Stimulated activated CD8-positive, alpha-beta memory T cell treated with anti-CD3 and anti-CD28 coated beads, Interleukin-12 subunit alpha, Interleukin-12 subunit beta, amount 100 ng/mL, for 1 hour (primary cell): ENCODE measurements at regions not wholly inside any gene's neighbourhood (a gene's known extent, or its start where the extent isn't known, plus 50 kb on each side); places are given as distances from the start of the nearest gene placed in this dataset.

Experiments used
- DNase-seq: peaks from one replicate; pipeline ENCODE4 v3.0.0-alpha.2; 2020; ENCODE audit warnings: low read depth

DNA sequence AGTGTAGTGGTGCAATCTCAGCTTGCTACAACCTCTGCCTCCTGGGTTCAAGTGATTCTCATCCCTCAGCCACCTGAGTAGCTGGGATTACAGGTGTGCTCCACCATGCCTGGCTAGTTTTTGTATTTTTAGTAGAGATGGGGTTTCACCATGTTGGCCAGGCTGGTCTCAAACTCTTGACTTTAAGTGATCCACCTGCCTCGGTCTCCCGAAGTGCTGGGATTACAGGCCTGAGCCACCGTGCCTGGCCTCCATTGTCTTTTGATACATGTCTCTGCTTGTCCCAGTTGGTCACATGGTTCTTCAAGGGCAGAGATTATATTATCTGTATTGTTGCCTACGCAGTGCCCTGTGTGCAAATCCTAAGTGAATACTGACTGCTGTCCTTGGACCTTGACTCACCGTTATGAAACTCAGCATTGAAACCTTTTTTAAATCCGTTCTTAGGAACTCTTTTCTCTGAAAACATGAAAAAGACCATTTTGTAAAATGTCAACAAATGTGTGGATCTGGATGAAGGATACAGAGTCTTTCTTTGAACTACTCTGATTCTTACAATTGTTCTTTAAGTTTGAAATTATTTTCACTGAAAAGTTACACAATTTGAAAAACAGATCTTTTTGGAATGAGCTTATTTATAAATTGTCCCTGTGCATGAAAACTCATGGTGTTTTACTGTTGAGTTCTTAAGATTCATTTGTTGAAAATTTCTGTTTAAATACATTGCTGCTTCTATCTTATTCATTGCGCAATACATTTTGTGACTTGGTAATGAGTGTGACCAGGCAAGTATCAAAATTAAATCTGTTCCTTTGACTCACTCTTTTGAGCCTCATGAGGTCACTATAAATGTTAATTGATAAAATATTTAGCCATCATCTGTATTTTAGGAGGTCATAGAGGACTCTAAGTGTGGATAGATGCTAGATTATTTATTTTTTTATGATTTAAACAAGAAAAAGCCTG, 293.5 kb downstream of the UTRN start:
- DNase-seq = no peak

DNA sequence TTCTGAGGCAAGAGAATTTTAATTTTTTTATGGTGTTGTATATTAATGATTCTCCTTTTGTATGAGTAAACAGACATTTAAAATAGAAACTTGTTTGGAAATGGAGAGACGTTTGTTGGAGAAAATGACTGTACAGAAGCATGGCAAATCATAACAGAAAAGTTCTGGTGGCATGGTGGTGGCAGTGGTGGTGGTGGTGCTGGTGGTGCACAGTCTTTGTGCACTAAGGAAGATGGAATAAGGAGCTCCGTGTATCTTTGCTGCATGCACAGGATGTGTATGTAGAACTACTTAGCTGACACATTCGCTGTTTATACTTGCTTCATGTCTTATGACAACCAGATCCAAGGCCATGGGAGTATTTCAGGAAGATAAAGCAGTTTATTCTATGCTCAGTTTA, 294.9 kb downstream of the UTRN start:
- no peak for DNase-seq

DNA sequence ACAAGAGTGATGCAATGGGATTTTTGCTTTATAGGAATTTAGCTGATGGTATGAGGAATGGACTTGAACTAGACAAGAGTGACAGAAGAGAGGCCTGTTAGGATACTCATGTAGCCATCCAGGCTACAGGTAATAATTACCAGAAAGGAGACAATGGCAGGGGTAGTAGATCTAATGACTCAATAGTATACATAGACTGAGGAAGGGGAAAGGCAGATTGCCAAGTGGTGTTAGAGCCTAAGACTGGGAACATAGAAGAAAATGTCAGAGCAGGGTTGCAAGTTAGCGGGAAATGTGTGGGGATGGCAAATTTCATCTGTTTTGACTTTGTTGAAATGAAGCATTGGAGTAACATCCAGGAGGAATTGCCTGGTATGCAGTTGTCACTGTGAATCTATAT, 295.6 kb downstream of the UTRN start:
- DNase-seq = no peak

DNA sequence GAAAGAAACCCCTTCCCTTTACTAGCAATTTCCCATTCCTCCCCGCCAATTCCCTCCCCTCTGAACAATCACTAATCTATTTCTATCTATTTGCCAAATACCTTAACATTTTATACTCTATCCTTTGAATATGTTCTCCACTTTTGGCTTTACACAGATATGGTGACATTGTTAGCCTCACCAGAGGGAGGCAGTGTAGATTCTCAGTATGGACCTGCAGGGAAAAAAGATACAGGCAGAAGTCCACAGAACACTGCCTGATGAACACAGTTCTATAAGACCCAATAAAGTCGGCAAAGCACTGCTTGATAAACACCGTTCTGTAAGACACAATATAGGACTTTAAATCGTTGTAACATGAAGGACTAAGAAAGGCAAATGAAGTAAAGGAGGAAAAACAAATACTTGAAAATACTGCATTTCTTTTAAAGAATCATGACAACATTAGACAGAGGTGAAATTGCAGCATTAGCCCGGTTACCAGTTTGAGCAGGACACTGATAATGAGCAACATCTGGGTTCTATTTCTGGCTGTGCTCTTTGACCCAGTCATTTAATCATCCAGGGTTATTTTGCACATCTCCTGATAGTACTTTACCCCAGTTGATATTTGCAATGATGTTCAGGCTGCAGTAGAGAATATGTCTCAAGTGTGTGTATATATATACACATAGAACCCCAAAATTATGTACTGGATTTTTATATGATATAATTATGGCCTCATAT, 296.8 kb downstream of the UTRN start:
- DNase-seq = no peak

DNA sequence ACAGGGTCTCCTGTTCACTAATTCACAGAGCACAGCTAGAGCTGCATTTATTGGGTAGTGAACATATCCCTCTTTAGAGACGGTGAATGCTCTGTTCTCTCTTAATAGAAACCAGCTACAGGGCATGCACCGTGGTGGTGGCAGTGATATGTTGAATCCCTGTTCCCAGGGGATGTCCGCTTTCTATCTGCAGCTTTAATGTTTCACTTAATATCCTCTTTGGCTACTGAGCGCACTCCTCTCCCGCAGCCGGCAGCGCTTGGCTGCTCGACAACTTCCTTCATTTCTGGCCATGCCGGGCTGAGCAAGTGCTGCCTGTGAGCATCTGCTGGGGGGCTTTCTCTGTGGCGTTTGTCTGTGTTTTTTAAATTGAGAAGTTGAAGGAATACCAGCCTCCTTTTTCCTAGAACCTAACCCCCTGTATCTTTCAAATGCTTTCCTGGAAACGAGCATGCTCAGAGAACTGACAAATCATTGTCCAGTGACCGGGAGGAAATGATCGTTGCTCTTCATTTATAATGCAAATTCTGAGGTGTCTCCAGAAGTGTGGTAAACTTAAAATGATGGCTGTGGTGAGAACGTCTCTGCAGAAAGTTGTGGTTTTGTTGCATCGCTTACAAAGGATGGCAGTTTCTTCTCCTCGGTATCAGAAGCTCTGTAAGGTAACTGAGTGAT, 297.9 kb downstream of the UTRN start:
- DNase-seq = peak; percentile 8

DNA sequence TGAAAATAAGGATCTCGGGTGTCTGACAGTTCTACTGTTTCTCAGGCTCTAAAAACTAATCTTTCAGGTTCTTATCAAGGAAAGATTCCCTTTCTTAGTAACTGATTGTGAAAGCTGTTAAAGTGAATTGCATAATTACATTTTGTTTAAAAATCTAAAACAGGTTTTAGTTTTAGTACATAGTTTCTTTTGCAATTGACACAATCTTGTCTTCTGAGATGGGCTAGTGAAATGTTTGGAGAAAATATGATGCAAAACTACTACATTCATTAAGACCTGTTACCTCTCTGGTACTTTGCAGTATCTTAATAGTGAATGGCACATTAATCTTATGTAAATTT, 298.4 kb downstream of the UTRN start:
- DNase-seq = no peak

DNA sequence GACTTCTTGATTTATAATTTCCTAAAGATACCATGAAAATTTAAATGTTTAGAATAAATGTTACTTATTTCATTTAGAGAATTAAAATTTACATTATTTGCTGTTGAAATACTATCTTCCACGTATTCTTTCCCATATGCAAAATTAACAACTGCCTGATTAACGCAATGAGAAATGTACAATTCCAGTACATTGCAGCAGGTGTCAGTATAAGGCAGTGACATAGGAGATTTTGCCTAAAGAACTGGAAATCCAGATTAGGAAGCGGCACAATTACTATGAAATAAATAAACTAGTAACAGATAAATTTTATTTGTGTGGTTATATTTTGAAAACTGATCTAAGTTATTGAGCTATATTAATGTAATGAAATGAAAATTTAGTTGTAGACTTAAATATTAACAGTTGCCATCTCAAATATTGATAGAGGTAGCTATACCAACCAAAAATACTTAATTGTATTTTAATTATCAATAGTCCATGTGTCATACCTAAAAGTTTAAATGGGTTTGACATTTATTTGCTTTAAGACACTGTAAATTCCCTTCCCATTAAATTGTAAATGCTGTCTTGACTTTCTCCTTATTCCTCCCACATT, 300.2 kb downstream of the UTRN start:
- no peak for DNase-seq

DNA sequence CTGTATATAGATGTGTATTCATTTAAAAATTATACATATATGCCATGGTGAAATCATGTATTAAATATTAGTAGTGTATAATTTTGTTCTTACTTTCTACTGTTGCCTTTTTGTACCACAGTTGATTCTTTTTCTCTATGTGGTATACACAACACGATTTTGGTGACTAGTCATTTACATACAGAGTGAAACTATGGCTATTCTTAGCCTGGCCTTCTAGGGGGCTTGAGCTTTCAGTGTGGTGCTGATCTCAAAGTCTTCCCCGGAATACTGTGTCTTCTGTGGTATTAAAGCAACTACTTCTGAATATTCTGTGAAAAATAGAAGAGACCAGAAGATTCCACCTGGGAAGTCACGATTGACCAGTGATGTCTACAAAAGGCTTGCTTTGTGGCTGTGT, 301.9 kb downstream of the UTRN start:
- DNase-seq = no peak

DNA sequence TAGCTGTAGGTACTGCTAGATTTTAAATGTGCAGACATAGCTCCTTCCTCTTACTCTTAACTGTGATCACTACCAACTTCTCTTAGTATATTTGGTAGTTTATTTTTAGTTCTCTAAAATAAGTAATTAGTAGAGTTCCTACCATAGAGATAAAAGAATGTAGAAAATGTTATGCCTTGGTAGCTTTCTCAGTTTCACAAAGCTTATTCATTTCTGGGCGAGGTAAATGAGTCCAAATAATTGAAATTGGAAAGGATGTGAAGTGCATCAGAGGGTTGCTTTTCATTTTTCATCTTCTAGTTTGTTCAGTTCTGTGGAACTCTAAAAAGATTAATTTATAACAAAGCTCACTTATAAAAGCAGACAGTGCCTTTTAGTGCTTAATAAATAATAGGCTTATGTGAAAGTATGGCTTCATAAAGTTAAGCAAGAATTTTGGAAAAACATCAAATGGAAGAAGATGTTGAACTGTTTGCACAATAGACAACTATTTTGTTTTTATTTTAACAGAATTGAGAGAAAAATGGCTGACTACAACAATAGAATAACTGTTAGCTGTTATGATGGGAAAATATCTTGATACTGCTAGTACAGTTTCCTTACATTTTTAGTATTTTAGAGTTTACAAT, 303.7 kb downstream of the UTRN start:
- DNase-seq = no peak

DNA sequence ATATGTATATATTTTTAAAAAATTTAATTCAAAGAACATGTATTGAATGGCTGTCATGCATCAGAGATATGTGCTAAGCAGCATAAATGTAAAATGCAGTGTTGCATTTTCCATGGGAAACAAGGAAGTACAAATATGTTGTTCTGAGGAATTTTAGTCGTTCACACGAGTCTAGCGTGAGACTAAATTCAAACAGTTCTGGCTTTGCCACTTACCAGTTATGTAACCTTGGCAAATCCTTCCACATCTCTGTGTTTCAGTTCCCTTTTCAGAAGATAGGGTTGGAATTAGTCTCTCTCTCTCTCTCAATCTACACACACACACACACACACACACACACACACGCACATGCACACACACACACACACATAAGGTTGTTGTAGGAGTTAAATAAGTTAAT, 305.4 kb downstream of the UTRN start:
- DNase-seq = no peak

DNA sequence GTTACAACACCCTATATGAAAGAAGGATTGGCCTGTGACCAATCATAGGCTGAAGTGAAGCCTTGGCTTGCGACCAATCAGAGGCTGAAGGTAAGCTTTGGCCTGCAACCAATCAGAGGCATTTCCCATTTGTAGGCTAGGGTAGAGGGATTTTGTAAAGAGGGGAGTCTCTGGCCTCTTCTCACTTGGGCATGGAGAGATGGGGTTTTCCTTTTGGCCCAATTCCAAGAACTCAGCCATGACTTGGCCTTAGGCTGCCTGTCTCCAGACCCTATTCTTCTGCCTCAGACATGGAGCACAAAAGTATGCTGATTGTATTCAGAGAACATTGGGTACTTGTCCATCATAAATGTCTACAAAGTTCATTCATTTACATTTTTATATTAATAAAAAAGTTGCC, 308.3 kb downstream of the UTRN start:
- DNase-seq = no peak

DNA sequence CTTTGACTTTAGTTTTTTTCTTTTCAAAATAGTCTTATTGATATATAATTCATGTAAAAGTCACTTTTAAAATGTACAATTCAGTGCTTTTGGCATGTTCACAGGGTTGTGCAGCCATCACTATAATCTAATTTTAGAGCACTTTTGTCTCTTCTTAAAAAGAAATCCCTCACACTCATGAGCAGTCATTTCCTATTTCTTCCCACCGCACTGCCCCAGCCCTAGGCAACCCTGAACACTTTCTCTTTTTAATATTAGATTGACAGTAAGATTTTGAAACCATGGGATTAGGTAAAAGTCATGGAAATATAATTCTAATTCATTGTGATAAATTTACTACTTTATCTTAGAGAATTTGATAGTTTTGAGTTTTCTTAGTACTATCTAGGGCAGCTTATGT, 309.4 kb downstream of the UTRN start:
- no peak for DNase-seq

DNA sequence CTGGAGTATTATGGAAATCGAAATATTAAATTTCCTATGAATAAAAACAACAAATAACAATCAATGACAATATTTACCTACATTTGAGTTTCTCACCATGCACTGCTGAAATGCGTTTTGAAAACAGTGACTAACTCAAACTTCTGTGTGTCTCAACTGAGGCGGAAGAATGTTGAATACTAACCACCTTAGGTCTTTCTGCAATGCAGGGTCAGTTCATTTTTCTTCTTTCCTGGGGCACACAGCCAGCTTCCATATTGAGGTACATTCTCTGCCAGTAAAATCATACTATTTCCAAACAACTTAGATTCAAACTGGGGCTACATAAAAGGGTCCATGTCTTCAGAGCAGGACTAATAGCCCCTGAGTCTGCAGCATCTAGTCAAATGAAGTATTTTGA, 310.1 kb downstream of the UTRN start:
- no peak for DNase-seq

DNA sequence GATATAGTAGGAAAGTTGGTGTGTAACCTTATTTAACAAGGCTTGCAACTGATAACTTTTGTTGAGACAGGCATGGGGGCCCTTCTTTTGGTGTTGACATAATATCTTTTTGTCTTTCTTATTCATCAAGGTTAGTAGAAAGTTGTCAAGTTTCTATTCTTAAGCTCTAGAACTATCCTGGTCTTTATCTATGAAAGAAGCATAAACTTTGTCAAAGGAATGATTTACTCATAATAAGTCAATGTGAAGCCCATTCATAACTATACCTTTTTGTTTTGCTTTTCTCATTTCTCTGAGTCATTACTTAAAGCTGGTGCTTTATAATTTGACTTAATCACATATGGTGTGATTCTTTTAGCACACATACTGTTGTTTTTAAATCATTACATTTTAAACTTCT, 312.4 kb downstream of the UTRN start:
- no peak for DNase-seq

DNA sequence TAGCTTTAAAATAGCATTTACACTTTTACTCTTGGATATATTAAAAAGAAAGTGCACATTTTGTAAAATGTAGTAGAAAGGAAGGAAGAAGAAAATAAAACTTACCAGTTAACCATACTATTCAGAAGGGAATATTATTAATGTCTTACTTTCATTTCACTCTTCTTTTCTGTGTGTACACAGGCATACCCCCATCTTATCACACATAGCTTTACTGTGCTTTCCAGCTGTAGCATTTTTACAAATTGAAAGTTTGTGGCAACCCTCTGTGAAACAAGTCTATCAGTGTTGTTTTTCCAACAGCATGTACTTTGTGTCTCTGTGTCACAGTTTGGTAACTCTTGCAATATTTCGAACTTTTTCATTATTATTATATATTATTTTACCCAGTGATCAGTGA, 314.5 kb downstream of the UTRN start:
- DNase-seq = no peak

DNA sequence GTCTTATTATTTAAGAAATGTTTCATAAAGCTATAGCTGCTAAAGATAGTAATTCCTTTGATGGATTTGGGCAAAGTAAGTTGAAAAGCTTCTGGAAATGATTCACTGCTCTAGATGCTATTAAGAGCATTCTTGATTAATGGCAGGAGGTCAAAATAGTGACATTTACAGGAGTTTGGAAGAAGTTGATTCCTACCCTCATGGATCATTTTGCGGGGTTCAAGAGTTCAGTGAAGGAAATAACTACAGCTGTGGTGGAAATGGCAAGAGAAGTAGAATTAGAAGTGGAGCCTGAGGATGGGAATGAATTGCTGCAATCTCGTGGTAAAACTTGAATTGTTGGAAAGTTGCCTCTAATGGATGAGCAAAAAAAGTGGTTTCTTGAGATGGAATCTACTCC, 316.1 kb downstream of the UTRN start:
- DNase-seq = no peak

DNA sequence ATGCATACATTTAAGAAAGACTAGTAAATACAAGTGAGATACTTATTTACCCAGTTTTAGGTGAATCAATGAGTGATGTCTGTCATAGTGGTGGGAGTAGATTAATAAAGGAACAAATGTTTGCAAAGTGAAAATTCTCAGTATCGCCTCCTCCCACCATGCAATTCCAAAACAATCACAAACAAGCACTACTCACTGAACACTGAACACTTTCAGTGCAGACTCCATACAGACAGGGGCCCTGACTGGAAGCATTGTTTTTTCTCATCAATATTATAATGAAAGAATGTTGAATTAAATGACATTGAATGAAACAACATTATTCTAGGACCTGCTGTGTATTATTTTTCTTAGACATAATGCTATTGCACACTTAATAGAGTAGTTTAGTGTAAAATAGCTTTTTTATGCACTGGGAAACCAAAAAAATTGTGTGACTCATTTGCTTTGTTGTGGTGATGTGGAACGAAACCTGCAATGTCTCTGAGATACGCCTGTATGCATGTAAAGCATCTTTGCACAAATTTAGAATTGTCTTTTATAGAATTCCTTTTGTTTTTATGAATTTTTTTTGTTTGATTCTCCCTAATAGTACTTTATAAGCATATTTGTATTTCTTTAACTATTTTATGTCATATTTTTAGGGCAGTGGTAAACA, 317.5 kb downstream of the UTRN start:
- DNase-seq = no peak

DNA sequence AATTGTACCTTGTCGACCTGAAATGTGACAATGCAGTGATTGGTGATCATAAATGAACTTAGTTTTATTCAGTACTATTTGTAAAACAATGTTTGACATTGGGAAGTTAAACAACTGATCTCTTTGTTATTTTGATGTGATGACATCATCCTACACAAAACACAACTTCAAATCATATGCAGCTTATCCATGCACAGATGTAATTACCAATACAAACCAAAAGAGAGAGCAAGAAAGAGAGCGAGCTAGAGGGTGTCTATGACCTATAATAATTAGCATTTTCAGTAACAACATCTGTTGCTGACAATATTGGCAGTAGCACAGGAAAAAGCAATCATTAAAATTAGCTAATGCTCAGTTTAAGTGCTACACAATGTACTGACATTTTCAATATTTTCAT, 320.9 kb downstream of the UTRN start:
- no peak for DNase-seq

DNA sequence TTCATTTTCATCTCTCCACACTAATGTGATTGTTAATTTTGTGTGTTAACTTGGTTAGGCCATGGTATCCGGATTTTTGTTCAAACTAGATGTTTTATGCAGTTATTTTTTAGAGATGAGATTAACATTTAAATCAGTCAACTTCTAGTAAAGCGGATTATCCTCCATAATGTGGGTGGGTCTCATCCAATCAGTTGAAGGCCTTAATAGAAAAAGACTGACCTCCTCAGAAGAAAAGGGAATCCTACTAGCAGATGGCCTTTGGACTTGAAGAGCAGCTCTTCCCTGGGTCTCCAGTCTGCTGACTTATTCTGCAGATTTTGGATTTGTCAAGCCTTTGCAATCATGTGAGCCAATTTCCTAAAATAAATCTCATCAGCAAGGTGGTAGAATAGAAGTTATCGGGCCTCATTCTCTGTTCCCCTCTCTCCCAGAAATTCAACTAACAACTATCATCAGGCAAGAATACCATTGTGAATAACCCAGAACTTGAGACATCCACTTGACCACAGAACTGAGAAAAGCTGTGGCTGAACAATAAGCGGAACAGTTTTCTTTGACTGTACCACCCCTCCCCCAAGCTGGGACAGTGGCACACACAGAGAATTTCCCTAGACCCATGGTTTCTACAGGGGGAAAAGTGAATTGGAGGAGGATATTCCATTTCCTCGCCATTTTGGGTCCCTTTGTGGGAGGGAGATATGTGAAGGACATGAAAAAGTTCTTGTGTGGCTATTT, 323.0 kb downstream of the UTRN start:
- DNase-seq = no peak

DNA sequence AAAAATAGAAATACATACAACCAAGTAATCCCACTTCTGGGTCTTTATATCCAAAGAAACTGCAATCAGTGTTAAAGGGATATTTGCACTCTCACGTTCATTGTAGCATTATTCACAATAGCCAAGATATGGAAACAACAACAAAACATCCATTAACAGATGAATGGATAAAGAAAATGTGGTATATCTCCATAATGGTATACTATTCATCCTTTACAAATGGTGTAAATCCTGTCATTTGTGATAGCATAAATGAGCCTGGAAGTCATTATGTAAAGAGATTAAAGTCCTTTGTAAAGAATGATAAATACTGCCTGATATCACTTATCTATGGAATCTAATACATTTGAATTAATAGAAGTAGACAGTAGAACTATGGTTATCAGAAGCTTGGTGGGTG, 327.7 kb downstream of the UTRN start:
- DNase-seq = no peak

DNA sequence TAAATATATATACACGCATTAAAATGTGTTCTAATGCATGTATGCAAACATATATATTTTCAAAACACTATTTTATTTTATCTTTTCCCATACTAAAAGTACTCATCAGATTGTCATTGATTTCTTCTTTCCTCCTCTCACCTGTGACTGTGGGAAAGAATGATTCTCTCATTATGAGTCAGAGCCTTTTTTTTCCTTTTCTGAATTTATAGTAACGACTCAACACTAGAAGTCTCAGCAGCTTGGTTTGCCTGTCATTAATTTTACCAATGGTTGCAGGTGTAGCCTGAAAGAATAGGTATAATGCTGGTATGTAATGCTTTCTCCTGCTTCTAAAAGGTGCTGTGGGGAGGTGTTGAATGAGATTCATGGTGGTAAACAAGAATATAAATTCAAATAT, 328.7 kb downstream of the UTRN start:
- no peak for DNase-seq
